Prostate gland (tissue), 2 donors: ENCODE measurements at regions not wholly inside any gene's neighbourhood (a gene's known extent, or its start where the extent isn't known, plus 50 kb on each side); places are given as distances from the start of the nearest gene placed in this dataset.

Experiments
- POLR2AphosphoS5 ChIP-seq: sonication (generic); formaldehyde crosslinking; IDR thresholded peaks from one replicate; pipeline ENCODE4 v1.6.1; 2017; ENCODE audit warnings: antibody characterized with exemption
- TF ChIP-seq, protein P1 (sequence below), 4 experiments: fragments of 200-600 bp in 2 of 4; fragments of 450-650 bp in 2 of 4; sonication (generic) in 2 of 4; IDR thresholded peaks; 1 replicate in 3 of 4; 2 replicates in 1 of 4; pipeline ENCODE4 v1.5.1; 2016 to 2019; ENCODE audit warnings: antibody characterized with exemption in 4 of 4, mild to moderate bottlenecking in 2 of 4, moderate library complexity in 2 of 4

DNA sequence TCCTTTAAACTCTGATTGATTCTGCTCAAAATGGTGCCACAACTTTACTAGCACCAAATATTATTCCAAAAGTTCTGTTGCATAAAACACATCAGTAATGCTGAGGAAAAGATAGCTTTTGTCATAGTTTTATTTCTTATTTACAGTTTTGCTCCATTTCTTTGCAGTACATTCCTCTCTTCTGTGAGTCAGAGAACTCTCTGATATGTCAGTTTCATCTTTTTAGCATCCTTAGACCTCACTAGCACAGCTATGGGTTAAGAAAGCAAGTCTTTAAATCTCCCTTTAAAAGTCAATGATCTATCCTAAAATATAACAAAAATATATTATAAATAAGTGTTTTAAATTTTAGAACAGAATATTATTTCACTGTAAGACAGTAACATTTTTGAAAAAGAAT is 356.6 kb upstream of the SNX7 start:
- TF ChIP-seq, protein P1, sequence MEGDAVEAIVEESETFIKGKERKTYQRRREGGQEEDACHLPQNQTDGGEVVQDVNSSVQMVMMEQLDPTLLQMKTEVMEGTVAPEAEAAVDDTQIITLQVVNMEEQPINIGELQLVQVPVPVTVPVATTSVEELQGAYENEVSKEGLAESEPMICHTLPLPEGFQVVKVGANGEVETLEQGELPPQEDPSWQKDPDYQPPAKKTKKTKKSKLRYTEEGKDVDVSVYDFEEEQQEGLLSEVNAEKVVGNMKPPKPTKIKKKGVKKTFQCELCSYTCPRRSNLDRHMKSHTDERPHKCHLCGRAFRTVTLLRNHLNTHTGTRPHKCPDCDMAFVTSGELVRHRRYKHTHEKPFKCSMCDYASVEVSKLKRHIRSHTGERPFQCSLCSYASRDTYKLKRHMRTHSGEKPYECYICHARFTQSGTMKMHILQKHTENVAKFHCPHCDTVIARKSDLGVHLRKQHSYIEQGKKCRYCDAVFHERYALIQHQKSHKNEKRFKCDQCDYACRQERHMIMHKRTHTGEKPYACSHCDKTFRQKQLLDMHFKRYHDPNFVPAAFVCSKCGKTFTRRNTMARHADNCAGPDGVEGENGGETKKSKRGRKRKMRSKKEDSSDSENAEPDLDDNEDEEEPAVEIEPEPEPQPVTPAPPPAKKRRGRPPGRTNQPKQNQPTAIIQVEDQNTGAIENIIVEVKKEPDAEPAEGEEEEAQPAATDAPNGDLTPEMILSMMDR (IDR thresholded peaks at IDR 0.05), result no peak
- no peak for TF ChIP-seq POLR2AphosphoS5
